ENCODE measurements at regions not wholly inside any gene's neighbourhood (a gene's known extent, or its start where the extent isn't known, plus 50 kb on each side); places are given as distances from the start of the nearest gene placed in this dataset.
"Not testable (repeated sequence)": the region's sequence is repeated elsewhere in the genome, so short reads cannot be mapped to it uniquely, and the experiment has no call there.

DNA sequence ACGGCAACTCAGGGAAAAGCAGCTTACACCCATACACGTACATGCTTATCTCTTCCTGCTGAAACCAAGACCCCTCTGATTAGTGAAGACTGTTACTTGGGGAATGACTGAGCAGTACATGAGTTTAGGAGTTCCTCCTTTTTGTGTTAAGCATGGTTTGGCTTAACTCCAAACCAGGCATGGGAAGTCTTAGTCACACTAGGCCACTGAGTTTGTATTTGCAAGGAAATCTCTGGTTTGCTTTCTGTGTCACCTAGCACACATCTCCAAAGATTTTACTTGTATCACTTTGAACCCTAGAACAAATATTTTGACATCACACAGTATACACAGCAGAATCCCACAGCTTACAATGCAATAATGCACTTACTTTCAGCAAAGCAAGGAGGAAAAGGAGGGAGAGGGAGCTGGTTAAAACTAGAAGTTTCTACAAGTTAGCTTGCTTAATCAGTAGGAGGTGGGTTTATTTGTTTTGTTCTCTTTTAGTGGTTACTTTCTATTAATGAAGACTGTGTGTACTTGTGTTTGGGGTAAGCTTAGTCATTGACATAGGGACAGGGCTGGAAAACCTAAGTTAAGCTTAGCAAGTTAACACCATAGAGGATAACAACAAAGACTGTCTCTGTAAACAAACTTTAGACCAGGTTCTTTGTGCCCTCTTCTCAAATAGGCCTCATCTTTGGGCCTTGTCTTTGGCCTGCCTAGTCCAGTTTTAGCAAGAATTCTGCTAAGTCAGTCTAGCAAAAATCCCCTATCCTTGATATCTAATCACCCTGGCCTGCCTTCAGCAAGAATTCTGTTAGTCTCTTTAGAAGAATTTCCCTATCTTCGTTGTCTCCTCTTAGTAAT is 219.4 kb downstream of the MREG start:
- DNase-seq = no peak

DNA sequence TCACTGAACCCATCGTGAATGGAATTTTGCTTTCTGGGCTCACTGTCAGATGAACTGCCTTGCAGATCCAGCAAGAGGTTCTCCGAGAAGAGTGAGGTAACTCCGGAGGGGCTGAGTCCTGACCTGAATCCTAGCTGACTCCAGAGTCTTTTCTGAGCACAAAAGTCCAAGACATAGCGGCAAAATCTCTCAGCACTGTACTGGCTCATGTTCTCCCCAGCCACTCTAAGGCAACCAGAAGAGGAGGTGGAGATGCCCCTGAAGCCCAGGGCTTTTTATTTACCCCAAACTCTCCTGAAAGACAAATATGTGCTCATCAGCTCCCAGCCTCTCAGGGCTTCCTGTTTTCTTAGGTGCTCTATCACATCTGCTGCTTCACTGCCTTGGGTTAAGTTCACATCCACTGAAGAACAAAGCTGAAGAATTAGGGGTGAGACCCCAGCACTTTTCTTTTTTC is 221.8 kb downstream of the MREG start:
- DNase-seq = no peak

DNA sequence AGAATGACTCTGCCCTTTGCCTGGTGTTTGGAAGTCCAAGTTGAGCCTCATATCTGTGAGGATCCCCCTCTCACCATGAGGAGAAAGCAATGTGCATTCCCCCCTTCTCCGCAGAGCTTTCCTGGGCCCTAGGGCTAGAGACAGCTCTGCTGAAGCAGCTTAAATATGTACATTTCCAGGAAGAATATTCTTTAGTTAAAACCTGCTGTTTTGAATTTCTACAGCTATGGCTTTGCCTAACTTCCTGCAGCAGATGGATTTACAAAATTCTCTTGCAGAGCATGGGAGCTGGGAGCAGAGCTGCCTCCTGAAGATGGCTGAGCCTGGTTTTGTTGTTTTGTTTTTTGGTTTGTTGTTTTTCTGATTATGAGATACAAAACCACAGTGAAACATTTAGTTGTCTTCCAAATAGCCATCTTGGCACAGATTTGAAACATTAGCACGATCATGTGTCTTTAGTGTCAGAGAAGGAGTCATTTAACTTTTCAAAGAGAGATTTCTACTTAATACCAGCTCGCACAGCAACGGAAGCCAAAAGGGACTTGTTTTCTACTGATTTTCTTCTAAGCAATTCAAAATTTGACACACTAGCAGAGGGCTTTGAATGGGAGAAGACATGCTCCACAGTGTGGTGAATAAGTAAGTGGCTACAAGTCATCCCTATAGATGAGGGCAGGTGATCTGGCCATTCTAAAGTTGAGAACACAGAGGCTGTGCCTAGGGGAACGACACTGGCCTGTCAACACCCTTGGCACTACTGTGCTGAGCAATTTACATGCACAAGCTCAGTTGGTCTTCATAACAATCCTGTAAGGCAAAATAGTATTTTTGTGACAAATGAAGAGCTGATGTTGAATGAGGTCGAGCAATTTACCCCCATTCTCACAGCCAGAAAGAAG is 222.6 kb downstream of the MREG start:
- no peak for DNase-seq

DNA sequence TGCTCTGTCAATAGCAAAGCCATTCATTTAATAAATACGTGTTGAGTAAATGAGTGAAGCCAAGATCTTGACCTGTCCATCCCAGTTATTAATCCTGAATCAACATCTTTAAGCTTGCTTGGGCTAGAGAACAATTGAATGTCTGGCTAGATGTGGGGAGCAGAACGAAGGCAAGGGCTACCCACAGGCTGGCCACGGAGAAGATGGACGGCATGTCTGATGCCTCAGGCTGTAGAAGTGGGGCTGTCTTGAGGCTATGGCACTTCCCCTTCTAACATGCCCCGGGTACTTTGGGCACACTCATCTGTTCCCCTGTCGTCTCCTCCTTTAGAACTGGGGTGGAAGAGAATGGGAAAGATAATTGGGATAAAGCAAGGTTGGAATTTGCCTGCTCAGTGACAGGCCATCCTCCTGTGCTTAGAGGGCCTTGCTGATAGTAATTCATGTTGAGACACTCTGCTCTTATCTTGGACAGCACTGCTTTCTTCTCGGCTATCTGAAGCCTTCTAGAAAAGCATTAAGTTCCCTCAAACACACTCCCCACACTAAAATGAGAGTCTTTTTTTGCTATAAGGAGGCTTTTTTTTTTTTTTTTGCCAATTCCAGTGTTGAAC is 225.7 kb downstream of the MREG start:
- no peak for DNase-seq

DNA sequence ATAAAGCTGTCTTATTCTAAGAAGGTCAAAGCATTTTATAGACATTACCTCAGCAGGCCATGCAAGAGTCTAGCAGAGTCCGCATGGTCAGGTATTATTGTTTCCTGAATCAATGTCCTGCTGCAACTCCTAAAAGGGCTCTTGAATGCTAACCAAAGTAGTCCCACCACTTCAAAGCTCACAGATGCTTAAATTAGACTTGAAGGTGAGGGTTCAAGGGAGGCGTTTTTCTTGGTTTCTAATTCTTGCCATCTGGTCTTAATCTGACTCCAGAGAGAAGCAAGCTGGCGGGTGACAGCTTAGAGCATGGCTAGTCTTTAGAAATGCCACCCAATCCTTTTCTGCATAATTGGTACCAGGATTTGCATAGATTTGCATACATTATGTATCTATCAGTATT is 226.3 kb downstream of the MREG start:
- DNase-seq = no peak

DNA sequence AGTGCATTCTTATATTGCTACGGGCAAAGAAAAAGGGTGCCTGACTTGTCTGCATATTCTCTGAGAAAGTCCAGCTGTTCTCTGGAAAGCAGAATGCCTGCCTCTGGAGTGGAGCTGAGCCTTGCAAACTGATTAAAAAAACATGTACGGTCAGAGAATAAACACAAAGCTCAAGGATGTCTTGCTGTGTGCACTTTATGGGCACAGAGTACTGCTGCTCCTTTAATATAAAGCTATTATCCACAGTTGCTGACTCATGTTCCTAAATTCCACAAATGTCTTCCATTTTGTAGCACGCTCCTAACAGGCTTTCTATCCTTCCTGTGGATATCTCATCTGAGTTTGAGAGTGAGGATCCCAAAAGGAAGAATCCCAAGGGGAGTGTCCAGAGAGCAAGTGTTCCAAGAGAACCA is 229.0 kb downstream of the MREG start:
- no peak for DNase-seq

DNA sequence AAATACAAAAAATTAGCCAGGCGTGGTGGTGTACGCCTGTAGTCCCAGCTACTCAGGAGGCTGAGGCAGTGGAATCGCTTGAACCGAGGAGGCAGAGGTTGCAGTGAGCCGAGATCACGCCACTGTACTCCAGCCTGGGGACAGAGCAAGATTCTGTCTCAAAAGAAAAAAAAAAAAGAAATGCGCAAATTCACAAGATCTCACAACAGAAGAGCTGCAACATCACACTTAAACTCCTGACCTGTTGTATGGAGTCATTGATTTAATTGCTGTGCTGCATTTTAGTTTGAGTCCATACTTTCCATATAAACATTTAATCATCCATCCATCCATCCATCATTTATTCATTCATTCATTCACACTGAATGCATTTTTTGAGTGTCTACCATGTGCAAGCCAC is 229.7 kb downstream of the MREG start:
- DNase-seq = not testable (repeated sequence)

DNA sequence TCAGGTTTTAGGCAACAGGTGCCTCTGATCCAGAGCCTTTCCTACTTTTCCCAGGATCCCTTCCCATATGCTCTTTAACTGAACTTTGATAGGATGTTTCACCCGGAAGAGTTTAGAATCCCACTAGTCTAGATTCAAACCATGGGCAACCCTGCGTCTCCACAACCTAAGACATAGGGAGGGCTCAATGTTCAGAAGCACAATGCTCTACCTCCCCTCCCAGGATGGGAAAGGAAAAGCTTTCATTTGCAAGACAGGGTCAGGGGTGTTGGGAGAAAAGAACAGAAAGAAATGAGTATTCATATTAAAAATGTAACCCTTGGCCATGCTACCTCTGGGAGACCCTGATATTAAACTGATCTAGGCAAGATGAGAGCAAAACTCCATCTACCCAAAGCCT is 230.4 kb downstream of the MREG start:
- no peak for DNase-seq

DNA sequence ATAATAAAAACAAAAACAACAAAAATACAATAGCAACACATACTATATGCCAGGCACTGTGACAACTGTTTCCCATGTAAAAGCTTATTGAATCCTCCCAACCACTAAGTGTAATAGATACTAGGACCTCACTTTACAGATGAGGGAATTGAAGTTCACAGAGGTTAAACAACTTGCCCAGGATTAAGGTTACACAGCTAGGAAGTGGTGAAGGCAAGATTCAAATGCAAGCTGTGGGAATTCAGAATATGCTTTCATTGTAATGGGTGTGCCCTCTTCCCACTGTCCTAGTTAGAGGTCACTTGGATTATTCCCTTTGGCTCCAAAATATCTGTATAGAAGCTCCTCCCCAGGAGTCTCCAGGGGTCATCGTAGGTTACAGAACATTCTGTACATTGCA is 231.1 kb downstream of the MREG start:
- DNase-seq = no peak

DNA sequence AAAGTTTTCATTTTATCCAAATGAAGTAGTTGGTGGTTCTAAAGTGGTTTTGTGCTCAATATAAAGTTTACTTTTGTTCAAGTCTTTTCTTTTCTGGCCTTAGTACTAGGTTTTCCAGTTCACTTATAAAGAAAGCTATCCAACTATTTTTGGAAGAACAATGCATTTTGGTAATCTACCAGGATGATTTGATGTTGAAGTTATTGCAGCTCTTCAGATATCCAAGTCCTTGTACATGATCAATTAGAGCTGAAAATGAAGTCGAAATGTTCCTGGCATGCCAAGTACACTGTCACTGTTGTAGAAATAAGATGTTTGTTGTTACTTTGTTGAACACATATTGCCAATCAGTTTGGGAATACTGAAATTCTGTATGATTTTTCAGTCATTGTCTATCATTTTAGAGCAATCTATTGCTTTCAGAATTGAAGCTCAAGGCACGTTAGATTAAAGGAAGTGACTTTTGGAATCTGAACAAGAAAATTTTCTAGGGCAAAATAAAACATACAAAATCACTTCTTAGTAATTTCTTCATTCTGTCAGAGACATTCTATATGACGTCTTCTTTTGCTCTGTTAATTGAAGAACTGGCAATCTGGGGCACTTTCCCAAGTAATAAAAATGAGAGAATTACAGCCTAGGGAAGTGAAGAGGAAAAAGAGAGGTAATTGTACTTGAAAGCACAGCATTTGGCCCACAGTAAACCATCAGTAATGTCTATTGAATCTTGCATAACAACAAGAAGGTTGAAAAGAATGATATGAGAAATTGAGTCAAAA is 232.3 kb downstream of the MREG start:
- no peak for DNase-seq

DNA sequence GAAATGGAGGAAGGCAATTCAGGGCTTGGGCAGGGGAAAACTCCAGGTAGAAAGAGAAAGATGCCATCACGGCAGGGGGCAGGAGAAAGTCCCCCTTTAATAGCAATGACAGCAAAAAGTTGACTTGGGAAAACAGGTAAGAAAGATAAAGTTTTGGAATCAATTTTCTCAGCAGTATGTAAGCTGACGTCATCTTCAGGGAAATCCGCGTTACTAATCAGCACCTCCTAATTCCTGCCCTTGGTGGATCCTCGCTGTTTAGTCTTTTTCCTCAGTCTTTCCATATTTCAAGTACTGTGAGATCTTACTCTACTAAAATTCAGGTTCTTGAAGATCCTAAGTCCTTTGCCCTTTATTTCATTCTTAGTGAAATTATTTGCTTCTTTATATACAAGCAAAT is 233.0 kb downstream of the MREG start:
- DNase-seq = no peak

DNA sequence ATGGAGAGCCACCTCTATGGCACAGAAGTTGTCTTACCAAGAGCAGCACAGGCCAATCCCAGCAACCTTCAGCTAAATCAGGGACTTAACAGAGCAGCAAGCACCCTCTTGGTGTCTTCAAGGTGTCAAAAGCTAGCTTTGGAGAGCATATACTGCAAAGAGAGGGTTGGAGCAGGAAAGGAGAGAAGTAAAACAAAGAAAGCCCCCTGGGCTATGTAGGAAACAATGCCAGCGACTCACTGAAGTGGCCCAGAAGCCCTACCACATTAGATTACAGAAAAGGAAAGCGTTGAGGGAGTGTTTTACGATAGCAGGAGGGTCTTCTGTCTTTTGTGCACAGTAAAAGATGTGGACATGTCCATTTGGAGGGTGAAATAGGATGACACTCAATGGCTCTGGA is 233.4 kb downstream of the MREG start:
- no peak for DNase-seq

DNA sequence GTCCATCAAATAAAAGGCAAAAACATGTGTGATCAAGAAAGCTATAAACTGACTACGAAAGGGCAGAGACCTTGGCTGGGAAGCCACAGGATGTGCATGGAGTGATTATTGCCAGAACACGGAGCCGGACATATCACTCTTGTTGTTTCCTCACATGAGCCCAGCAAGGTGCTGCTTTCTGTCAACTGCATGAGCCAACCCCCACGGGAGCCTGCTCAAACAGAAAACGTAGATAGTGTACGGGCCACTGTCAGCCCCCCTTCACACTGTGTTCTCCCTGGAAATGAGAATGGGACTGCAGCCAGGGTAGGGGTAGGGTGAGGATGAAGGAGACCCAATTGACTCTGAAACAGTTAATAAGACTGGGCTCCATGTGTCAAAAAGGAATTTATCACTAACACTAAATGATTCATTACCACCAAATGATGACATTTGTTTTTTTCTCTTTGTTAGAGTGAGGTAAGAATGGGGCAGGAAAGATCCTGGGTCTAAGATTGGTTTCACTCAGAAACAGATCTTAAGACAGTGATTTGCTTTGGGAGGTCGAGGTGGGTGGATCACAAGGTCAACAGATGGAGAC is 235.8 kb downstream of the MREG start:
- no peak for DNase-seq

DNA sequence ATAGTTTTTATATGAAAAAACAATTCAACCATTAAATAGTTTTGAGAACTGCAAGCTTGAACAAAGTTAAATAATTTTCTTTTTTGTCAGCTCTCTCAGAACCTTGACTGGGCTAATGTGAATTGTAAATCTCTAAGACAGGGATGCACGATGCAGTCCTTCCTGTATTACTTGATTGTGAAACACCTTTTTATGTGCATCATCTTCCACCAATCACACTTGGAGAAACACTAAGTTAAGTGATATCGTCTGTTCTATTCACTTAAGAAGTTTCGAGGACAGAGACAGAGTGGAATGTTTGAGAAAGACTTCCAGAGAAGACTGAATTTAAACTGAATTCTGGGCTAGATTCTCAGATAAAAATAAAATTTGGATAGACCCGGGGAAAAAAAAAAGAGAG is 238.2 kb downstream of the MREG start:
- no peak for DNase-seq

DNA sequence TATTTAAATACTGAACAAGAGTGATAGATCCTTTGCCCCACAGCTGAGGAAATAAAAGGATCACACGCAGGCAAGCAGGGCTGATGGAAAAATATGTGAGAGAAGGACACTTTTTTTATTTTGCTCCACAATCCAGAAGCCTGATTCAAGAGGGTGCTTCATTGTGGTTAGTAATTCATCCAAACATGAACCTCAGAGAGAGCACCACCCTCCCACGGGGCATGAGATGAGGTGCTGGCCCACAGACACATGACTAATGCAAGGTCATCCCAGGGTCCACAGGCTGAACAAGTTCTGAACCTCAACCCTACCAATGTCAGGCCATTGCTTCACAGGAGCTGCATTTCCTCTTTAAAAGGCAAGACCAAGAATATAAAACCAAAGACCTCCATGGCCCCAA is 239.6 kb downstream of the MREG start:
- DNase-seq = no peak

DNA sequence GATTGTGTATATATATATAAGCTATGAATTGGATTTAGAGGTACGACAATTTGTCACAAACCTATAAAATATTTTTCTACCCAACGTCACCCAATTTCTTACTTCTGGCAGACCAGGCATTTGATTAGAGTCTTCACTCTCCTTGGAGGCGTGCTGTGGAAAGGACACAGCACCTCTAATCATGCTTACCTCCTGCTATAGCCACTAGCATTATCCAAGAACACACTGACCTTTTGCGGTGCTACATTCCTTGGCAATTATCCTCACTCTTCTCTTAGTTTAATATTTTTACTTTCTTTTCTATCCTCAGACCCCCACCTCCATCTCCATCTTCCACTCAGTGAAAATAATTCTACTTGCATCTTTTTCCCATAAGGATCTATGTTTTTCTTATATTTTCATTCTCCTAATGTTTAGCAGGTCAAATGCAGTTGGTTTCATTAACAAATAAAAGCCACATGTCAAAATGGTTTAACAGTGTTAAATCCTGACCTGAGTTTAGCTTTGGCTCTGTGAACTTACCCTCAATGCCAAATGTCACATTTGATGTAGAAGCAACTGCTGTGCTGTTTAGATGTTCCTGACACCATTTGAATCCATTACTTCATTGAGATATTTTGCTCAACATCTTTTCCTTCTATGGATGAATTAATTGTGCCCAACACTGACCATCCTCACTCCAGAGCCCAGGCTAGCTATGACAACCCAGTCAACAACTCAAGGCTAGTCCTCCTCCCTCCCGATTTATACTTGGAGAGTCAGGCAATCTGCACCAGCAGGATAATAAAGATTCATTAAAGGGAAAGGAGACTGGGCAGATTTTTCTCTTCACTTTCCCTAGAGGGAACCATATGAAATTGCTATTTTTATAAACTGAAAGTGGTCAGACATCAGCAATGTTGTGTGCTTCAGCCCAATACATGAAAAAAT is 240.5 kb downstream of the MREG start:
- DNase-seq = no peak

DNA sequence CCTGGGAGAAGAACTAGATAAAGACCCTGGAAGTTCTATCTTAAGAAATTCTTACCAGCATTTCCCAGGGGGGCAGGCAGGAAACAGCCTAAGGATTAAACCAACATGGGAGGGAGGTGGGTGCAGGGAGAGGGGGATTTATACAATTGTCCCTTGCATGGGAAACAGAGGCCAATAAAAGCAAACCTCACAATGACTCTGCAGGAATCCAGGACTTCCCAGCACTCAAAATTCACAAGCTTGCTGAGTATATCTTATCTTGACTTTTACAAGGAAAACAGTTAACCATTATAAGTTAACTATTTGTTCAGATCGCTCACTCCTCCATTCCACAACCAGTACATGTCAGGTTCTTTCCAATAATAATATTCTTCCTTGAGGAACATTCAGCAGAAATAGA is 241.3 kb downstream of the MREG start:
- DNase-seq = no peak

DNA sequence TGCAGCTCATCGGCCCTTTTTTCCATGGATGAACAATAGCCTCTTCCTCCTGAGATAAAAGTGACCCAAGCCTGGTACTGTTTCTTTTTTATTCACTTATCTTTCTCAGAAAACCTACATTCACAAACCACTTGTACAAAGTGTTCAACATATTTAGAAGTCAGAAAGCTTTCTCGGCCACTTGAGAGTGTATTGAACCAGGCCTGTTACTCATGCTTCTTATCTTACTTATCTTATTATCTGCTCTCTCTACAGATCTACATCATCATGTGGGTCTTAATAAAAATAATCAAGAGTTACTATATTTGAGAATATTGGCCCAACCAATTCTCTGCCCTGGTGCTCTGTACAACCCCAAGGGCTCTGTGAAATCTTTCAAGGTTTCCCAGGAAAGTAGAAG is 242.1 kb downstream of the MREG start:
- DNase-seq = no peak

DNA sequence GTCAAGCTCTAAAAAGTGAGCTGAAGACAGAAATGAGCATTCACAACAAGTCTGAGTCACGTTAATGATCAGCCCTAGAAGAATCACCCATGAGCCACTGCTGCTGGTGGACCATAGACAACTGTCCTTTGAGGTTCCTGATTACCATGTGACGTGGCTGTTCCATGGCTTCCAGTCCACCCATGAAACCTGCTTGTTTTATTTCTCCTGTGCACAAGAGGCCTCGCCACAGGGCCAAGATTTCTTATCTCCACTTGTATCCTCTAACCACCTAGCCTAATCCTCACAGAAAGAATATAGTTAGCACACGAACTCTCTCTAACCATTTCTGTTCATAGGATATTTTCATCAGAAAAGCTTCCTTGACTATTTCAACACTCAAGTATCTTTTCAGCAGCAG is 242.7 kb downstream of the MREG start:
- DNase-seq = no peak

DNA sequence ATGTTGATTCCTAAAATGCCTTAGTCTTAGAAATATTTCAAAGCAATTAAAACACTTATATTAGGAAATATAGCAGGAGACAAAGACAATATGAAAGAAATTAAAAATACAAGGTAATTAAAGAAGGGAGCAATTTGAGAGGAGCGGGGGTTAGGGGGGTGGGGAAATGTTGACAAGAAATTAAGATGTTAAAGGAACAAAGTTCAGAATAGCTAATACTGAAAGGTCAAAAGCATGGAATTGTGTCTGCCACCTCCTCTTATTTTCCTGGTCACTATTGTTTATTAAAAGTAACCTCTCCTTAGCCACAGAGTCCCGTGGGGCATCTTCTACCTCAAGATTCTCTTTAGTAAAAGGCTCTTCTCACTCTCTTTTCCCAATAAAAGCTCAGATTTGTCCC is 244.1 kb downstream of the MREG start:
- no peak for DNase-seq

DNA sequence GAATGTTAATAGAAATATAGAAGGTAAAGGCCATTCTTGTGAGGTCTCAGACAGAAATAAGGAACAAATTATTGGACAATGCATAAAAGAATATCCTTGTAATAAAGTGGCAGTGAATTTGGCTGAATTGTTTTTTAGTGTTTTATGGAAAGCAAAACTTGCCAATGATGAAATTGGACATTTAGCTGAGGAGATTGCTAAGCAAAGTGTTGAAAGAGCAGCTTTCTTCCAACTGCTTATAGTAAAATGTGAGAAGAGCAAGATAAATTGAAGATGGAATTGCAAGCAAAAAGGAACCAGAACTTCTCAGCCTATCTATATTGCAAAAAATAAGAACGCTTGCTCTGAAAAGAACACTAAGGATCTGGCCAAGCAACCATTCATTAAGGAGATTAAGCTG is 245.7 kb downstream of the MREG start:
- no peak for DNase-seq
